H54 (cell line): ENCODE measurements at regions not wholly inside any gene's neighbourhood (a gene's known extent, or its start where the extent isn't known, plus 50 kb on each side); places are given as distances from the start of the nearest gene placed in this dataset.
"Not testable (repeated sequence)": the region's sequence is repeated elsewhere in the genome, so short reads cannot be mapped to it uniquely, and the experiment has no call there.

Experiments used
- DNase-seq: peaks from one replicate; pipeline ENCODE4 v3.0.0; 2011; ENCODE audit warnings: low spot score, mixed read lengths; ENCODE audit not compliant: insufficient read length
- FAIRE-seq: peaks from 3 replicates; lab custom pipeline; 2011; peaks lifted over from hg19 to GRCh38; lab: Jason Lieb, UNC
- POLR2A ChIP-seq: IDR thresholded peaks from 2 replicates; pipeline ENCODE4 v1.6.1; 2011; ENCODE audit warnings: low read depth, mild to moderate bottlenecking, low read length

- DNase-seq (peak; percentile 4), FAIRE-seq (no peak)
- no peak for TF ChIP-seq POLR2A
Measured at GRCh38 chr5:102090770-102091169, 205.3 kb downstream of the SLCO4C1 start.

- no peak for FAIRE-seq
Measured at GRCh38 chr5:102089883-102090282, 206.2 kb downstream of the SLCO4C1 start.

GRCh38 chr5:102087906-102088305 lies 208.2 kb downstream of the SLCO4C1 start:
- DNase-seq: no peak
- no peak for FAIRE-seq
- TF ChIP-seq POLR2A: no peak

More at GRCh38 chr5:102089883-102090282, 206.2 kb downstream of the SLCO4C1 start:
- DNase-seq: no peak
- TF ChIP-seq POLR2A: no peak

- DNase-seq (no peak), FAIRE-seq (no peak)
- no peak for TF ChIP-seq POLR2A
Measured at GRCh38 chr5:102080288-102080687, 215.8 kb downstream of the SLCO4C1 start.

GRCh38 chr5:102077920-102078319 lies 218.2 kb downstream of the SLCO4C1 start:
- no peak for DNase-seq
- no peak for FAIRE-seq
- TF ChIP-seq POLR2A: no peak

- DNase-seq (no peak), FAIRE-seq (no peak)
- no peak for TF ChIP-seq POLR2A
Measured at GRCh38 chr5:102069974-102070373, 226.1 kb downstream of the SLCO4C1 start.

GRCh38 chr5:102068870-102069269 lies 227.2 kb downstream of the SLCO4C1 start:
- FAIRE-seq: no peak
- no peak for TF ChIP-seq POLR2A
- DNase-seq: no peak

- DNase-seq (no peak), FAIRE-seq (peak; percentile 52)
- TF ChIP-seq POLR2A: no peak
Measured at GRCh38 chr5:102049517-102049916, 246.6 kb downstream of the SLCO4C1 start.

GRCh38 chr5:102048940-102049339 lies 247.1 kb downstream of the SLCO4C1 start:
- TF ChIP-seq POLR2A: no peak
- DNase-seq: no peak
- FAIRE-seq: no peak

GRCh38 chr5:102047073-102047472 lies 249.0 kb downstream of the SLCO4C1 start:
- DNase-seq, FAIRE-seq: not testable (repeated sequence)

- DNase-seq (no peak), FAIRE-seq (no peak)
- TF ChIP-seq POLR2A: no peak
Measured at GRCh38 chr5:102040326-102040725, 255.8 kb downstream of the SLCO4C1 start.

GRCh38 chr5:102036927-102037326 lies 259.2 kb downstream of the SLCO4C1 start:
- no peak for DNase-seq
- peak; percentile 45 for FAIRE-seq
- TF ChIP-seq POLR2A: no peak

- TF ChIP-seq POLR2A: no peak
- FAIRE-seq: no peak
- no peak for DNase-seq
Measured at GRCh38 chr5:102031711-102032110, 264.4 kb downstream of the SLCO4C1 start.

- TF ChIP-seq POLR2A: no peak
- DNase-seq (no peak), FAIRE-seq (no peak)
Measured at GRCh38 chr5:102018690-102019089, 277.4 kb downstream of the SLCO4C1 start.

GRCh38 chr5:102018279-102018678 lies 277.8 kb downstream of the SLCO4C1 start:
- TF ChIP-seq POLR2A: no peak
- no peak for DNase-seq
- no peak for FAIRE-seq

- no peak for TF ChIP-seq POLR2A
- FAIRE-seq (no peak), DNase-seq (no peak)
Measured at GRCh38 chr5:102014371-102014770, 281.7 kb downstream of the SLCO4C1 start.
